Nephron (organoid): ENCODE measurements at regions not wholly inside any gene's neighbourhood (a gene's known extent, or its start where the extent isn't known, plus 50 kb on each side); places are given as distances from the start of the nearest gene placed in this dataset.
"Not testable (repeated sequence)": the region's sequence is repeated elsewhere in the genome, so short reads cannot be mapped to it uniquely, and the experiment has no call there.

Experiments used
- H3K27ac Mint-ChIP-seq, 3 experiments: 2 replicates each; pipeline ENCODE4 v1.8.0; 2020; ENCODE audit warnings: mixed read lengths in 3 of 3, mild to moderate bottlenecking in 2 of 3, moderate library complexity in 1 of 3
- H3K27me3 Mint-ChIP-seq: 2 replicates; pipeline ENCODE4 v1.8.0; 2021; ENCODE audit warnings: low read depth, mild to moderate bottlenecking, moderate library complexity, mixed read lengths
- H3K36me3 Mint-ChIP-seq: 2 replicates; pipeline ENCODE4 v1.8.0; 2020; ENCODE audit warnings: low read depth, mixed read lengths
- H3K4me1 Mint-ChIP-seq: 2 replicates; pipeline ENCODE4 v1.8.0; 2020; ENCODE audit warnings: mixed read lengths
- H3K4me3 Mint-ChIP-seq, 3 experiments: 2 replicates each; pipeline ENCODE4 v1.8.0; 2020; ENCODE audit warnings: mild to moderate bottlenecking in 3 of 3, mixed read lengths in 3 of 3, moderate library complexity in 2 of 3
- H3K9me3 Mint-ChIP-seq: 2 replicates; pipeline ENCODE4 v1.8.0; 2020; ENCODE audit warnings: mixed read lengths
- CTCF ChIP-seq, 3 experiments: fragments of 200-600 bp; sonication (generic); IDR thresholded peaks; one replicate each; pipeline ENCODE4 v1.5.0; 2021; ENCODE audit warnings: antibody characterized with exemption in 3 of 3; ENCODE audit not compliant: unreplicated experiment in 3 of 3

- Mint-ChIP-seq H3K27me3 (peaks cover 6% of the 10 kb centered on the region), H3K4me1 (no peaks in the 10 kb centered on the region), H3K9me3 (peaks cover 1% of the 10 kb centered on the region), H3K27ac (no peak overlapping the region), H3K36me3 (no peaks in the 10 kb centered on the region), H3K4me3 (no peak overlapping the region)
- no peak for TF ChIP-seq CTCF (IDR thresholded peaks at IDR 0.05; ENCODE audit: unreplicated experiment in 3 of 3)
These were observed 114.6 kb downstream of the NBPF12 start for GRCh38 chr1:147052677-147053076.

GRCh38 chr1:147052143-147052542 lies 114.0 kb downstream of the NBPF12 start:
- Mint-ChIP-seq H3K36me3 (no peaks in the 10 kb centered on the region), H3K9me3 (no peaks in the 10 kb centered on the region), H3K4me1 (no peaks in the 10 kb centered on the region), H3K27me3 (peaks cover 6% of the 10 kb centered on the region), H3K4me3 (no peak overlapping the region), H3K27ac (no peak overlapping the region)
- no peak for TF ChIP-seq CTCF (IDR thresholded peaks at IDR 0.05; ENCODE audit: unreplicated experiment in 3 of 3)

- peaks cover 6% of the 10 kb centered on the region for H3K27me3 Mint-ChIP-seq
- TF ChIP-seq CTCF (IDR thresholded peaks at IDR 0.05; ENCODE audit: unreplicated experiment in 3 of 3) = no peak
- no peaks in the 10 kb centered on the region for H3K4me1 Mint-ChIP-seq
- H3K36me3 Mint-ChIP-seq = no peaks in the 10 kb centered on the region
- no peak overlapping the region for H3K27ac Mint-ChIP-seq
- H3K9me3 Mint-ChIP-seq = no peaks in the 10 kb centered on the region
- H3K4me3 Mint-ChIP-seq = no peak overlapping the region
These were observed 113.0 kb downstream of the NBPF12 start for GRCh38 chr1:147051136-147051535.

GRCh38 chr1:147050654-147051053 lies 112.5 kb downstream of the NBPF12 start:
- Mint-ChIP-seq H3K9me3 (no peaks in the 10 kb centered on the region), H3K27me3 (peaks cover 6% of the 10 kb centered on the region), H3K4me1 (no peaks in the 10 kb centered on the region), H3K4me3 (no peak overlapping the region), H3K36me3 (no peaks in the 10 kb centered on the region), H3K27ac (no peak overlapping the region)
- no peak for TF ChIP-seq CTCF (IDR thresholded peaks at IDR 0.05; ENCODE audit: unreplicated experiment in 3 of 3)

GRCh38 chr1:147046863-147047394 lies 108.8 kb downstream of the NBPF12 start:
- not testable (repeated sequence) for H3K9me3 Mint-ChIP-seq, H3K4me3 Mint-ChIP-seq, H3K27ac Mint-ChIP-seq, H3K36me3 Mint-ChIP-seq, H3K27me3 Mint-ChIP-seq, H3K4me1 Mint-ChIP-seq

- H3K27me3 Mint-ChIP-seq = peaks cover 6% of the 10 kb centered on the region
- H3K4me3 Mint-ChIP-seq = no peak overlapping the region
- no peaks in the 10 kb centered on the region for H3K9me3 Mint-ChIP-seq
- TF ChIP-seq CTCF (IDR thresholded peaks at IDR 0.05; ENCODE audit: unreplicated experiment in 3 of 3) = no peak
- no peaks in the 10 kb centered on the region for H3K4me1 Mint-ChIP-seq
- H3K27ac Mint-ChIP-seq = no peak overlapping the region
- no peaks in the 10 kb centered on the region for H3K36me3 Mint-ChIP-seq
These were observed 108.2 kb downstream of the NBPF12 start for GRCh38 chr1:147046189-147046862.
